Endothelial cell of umbilical vein (primary cell): ENCODE measurements at regions not wholly inside any gene's neighbourhood (a gene's known extent, or its start where the extent isn't known, plus 50 kb on each side); places are given as distances from the start of the nearest gene placed in this dataset.

Source experiments
- BruUV-seq: library from RNA; stranded (reverse); fragments of 400-500 nt; replicated peaks from 2 replicates; lab custom pipeline; 2021; lab: Mats Ljungman, UMichigan
- CTCF ChIA-PET: fragments of 300-600, 350-600 bp; sonication (Branson Sonifier 250); formaldehyde crosslinking; loops from one replicate; lab custom pipeline; 2021; ENCODE audit warnings: antibody characterized with exemption, inconsistent platforms; lab: Charles Lee
- POLR2A ChIA-PET: fragments of 300-600, 350-600 bp; sonication (Branson Sonifier 250); formaldehyde crosslinking; loops from one replicate; lab custom pipeline; 2021; ENCODE audit warnings: antibody characterized with exemption, inconsistent platforms; lab: Charles Lee
- DNase-seq: peaks from one replicate; pipeline ENCODE4 v3.0.0-alpha.2; 2011; ENCODE audit warnings: low read depth, low spot score
- FAIRE-seq: peaks from 2 replicates; lab custom pipeline; 2011; peaks lifted over from hg19 to GRCh38; lab: Jason Lieb, UNC
- H2AFZ ChIP-seq: 2 replicates; pipeline ENCODE4 v1.6.0; 2012; ENCODE audit warnings: low read depth, low read length, control low read depth, inconsistent platforms
- H3K27ac ChIP-seq: 2 replicates; pipeline ENCODE4 v1.5.1; 2011; ENCODE audit warnings: low read depth, mild to moderate bottlenecking, control low read depth, low read length, moderate library complexity; ENCODE audit not compliant: insufficient read depth
- H3K27me3 ChIP-seq, 2 experiments: 2 replicates each; pipeline versions ENCODE4 v1.6.0 to v1.6.1; 2011; ENCODE audit warnings: low read length in 2 of 2, mixed read lengths in 1 of 2; ENCODE audit not compliant: control insufficient read depth in 2 of 2, insufficient read depth in 2 of 2
- H3K36me3 ChIP-seq, 2 experiments: 2 replicates in 1 of 2; 3 replicates in 1 of 2; pipeline ENCODE4 v1.5.1; 2011; ENCODE audit warnings: low read length in 2 of 2, mild to moderate bottlenecking in 1 of 2, moderate library complexity in 1 of 2; ENCODE audit not compliant: control insufficient read depth in 2 of 2, insufficient read depth in 2 of 2; ENCODE audit errors: extremely low read depth in 1 of 2
- H3K4me1 ChIP-seq: 3 replicates; pipeline ENCODE4 v1.5.1; 2011; ENCODE audit warnings: mild to moderate bottlenecking, low read length; ENCODE audit not compliant: control insufficient read depth, insufficient read depth; ENCODE audit errors: extremely low read depth
- H3K4me2 ChIP-seq: 2 replicates; pipeline ENCODE4 v1.6.1; 2011; ENCODE audit warnings: low read length, control low read depth, mixed read lengths; ENCODE audit not compliant: insufficient read depth
- H3K4me3 ChIP-seq, 3 experiments: fragments of 200-600 bp in 1 of 3; sonication (generic), shearing (Covaris generic) in 1 of 3; replicated peaks in 1 of 3; 2 replicates each; pipeline ENCODE4 v1.5.1; 2011 to 2016; ENCODE audit warnings: control low read depth in 3 of 3, low read length in 3 of 3, mild to moderate bottlenecking in 2 of 3, inconsistent platforms in 1 of 3, low read depth in 1 of 3, moderate library complexity in 1 of 3; ENCODE audit not compliant: insufficient read depth in 1 of 3
- H3K79me2 ChIP-seq: 2 replicates; pipeline ENCODE4 v1.6.0; 2012; ENCODE audit warnings: low read length, inconsistent platforms; ENCODE audit not compliant: control insufficient read depth, insufficient read depth
- H3K9ac ChIP-seq: replicated peaks from 2 replicates; pipeline ENCODE3; 2011; ENCODE audit warnings: low read length, control low read depth; ENCODE audit not compliant: insufficient read depth; ENCODE audit errors: extremely low read depth
- H3K9me1 ChIP-seq: replicated peaks from 3 replicates; pipeline ENCODE4 v1.6.0; 2011; ENCODE audit warnings: mild to moderate bottlenecking, low read length; ENCODE audit not compliant: control insufficient read depth, insufficient read depth; ENCODE audit errors: extremely low read depth
- H3K9me3 ChIP-seq: replicated peaks from 2 replicates; pipeline ENCODE4 v1.5.1; 2012; ENCODE audit warnings: low read length, inconsistent platforms; ENCODE audit not compliant: control insufficient read depth, insufficient read depth
- H4K20me1 ChIP-seq: replicated peaks from 2 replicates; pipeline ENCODE3; 2011; ENCODE audit warnings: mild to moderate bottlenecking, low read length; ENCODE audit not compliant: control insufficient read depth, insufficient read depth; ENCODE audit errors: extremely low read depth
- EZH2 ChIP-seq: IDR thresholded peaks from 2 replicates; pipeline ENCODE4 v1.6.1; 2012; ENCODE audit warnings: borderline replicate concordance, low read depth, mild to moderate bottlenecking, moderate library complexity, low read length, inconsistent platforms; ENCODE audit not compliant: severe bottlenecking
- FOS ChIP-seq: IDR thresholded peaks from 2 replicates; pipeline ENCODE4 v1.6.1; 2011; ENCODE audit warnings: mild to moderate bottlenecking, low read length, moderate library complexity, borderline replicate concordance; ENCODE audit not compliant: insufficient read depth
- GATA2 ChIP-seq: IDR thresholded peaks from 2 replicates; pipeline ENCODE4 v1.7.0; 2011; ENCODE audit warnings: low read depth, mild to moderate bottlenecking, moderate library complexity, mixed read lengths, low read length; ENCODE audit not compliant: insufficient read length, insufficient read depth
- JUN ChIP-seq: IDR thresholded peaks from 2 replicates; pipeline ENCODE4 v1.6.1; 2011; ENCODE audit warnings: borderline replicate concordance, low read depth; ENCODE audit not compliant: insufficient read length, insufficient read depth
- MAX ChIP-seq: IDR thresholded peaks from 2 replicates; pipeline ENCODE4 v1.6.1; 2011; ENCODE audit not compliant: insufficient read depth, insufficient read length
- MYC ChIP-seq: IDR thresholded peaks from one replicate; pipeline ENCODE4 v1.6.1; 2011; ENCODE audit warnings: mild to moderate bottlenecking, low read depth, low read length
- POLR2A ChIP-seq: IDR thresholded peaks from 2 replicates; pipeline ENCODE4 v1.6.1; 2012; ENCODE audit warnings: low read depth, mild to moderate bottlenecking, control low read depth, low read length
- POLR2AphosphoS5 ChIP-seq: IDR thresholded peaks from 2 replicates; pipeline ENCODE4 v1.6.1; 2012; ENCODE audit warnings: low read depth, mild to moderate bottlenecking, control low read depth, low read length, moderate library complexity; ENCODE audit not compliant: insufficient read depth
- dilution Hi-C: fragments of 300-500 bp; cut with MboI; formaldehyde crosslinking; loops from one replicate; pipeline ENCODE4 v1.15.0; 2019; ENCODE audit warnings: low sequenced_read_pairs; ENCODE audit not compliant: extremely low pct_ligation_motif_present
- intact Hi-C: fragments of 100-400 bp; cut with micrococcal nuclease; formaldehyde crosslinking; loops from one replicate; pipeline ENCODE4 v1.10.0; 2022
- TF ChIP-seq, protein P1 (sequence below), 2 donors: IDR thresholded peaks; 1 replicate in 1 of 2; 2 replicates in 1 of 2; pipeline ENCODE4 v1.5.1; 2011; ENCODE audit warnings: low read length in 2 of 2, mild to moderate bottlenecking in 2 of 2, moderate library complexity in 2 of 2, control low read depth in 1 of 2, inconsistent platforms in 1 of 2, low read depth in 1 of 2; ENCODE audit not compliant: insufficient read depth in 1 of 2; ENCODE audit errors: extremely low read depth in 1 of 2

DNA sequence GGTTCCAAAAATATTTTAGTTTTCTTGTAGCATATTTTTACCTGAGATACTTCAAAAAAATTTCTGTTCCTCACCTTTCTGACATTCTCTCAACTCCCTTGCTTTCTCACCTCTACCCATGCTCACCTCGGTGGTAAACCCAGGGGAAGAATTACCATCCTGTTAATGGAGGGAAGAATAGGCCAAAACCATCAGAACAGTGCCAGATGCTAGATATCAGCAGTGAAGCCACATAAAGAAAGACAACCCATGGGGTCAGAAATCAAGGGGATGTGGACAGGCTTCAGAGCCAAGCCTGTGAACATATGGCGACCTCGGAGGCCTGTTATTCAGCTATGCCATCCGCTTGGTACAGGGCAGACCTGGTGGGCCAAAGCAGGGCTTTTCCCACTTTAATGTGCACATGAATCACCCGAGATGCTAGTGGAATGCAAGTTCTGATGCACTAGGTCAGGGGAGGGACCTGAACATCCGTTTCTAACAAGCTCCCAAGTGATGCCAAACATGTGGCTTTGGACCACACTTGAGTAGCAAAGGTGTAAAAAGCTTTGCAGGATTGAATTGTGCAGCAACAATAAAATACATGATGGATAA lies 125.5 kb downstream of the NPY start:
- no peak for FAIRE-seq
- dilution Hi-C loops = no loop called here
- H3K27me3 ChIP-seq = peaks cover 0 to 2% of the 10 kb centered on the region in 2 experiments
- H3K9me3 ChIP-seq = no peaks in the 10 kb centered on the region
- no peaks in the 10 kb centered on the region for H3K9me1 ChIP-seq
- no peak overlapping the region for H3K9ac ChIP-seq
- H3K4me2 ChIP-seq = no peak overlapping the region
- intact Hi-C loops = no loop called here
- H3K4me1 ChIP-seq = no peaks in the 10 kb centered on the region
- ChIA-PET CTCF (interaction anchor here (1.1 kb wide), 1 partner anchor 22 kb away, joined by 3 read pairs; no protein-coding TSS in a partner anchor), POLR2A (no interaction called here)
- no peak overlapping the region for H2AFZ ChIP-seq
- no TSS peak for BruUV-seq
- DNase-seq = no peak
- no peaks in the 10 kb centered on the region for H3K79me2 ChIP-seq
- H3K36me3 ChIP-seq = no peaks in the 10 kb centered on the region
- no peak overlapping the region for H3K4me3 ChIP-seq
- TF ChIP-seq EZH2 = no peak
- no peaks in the 10 kb centered on the region for H4K20me1 ChIP-seq
- H3K27ac ChIP-seq = no peak overlapping the region

DNA sequence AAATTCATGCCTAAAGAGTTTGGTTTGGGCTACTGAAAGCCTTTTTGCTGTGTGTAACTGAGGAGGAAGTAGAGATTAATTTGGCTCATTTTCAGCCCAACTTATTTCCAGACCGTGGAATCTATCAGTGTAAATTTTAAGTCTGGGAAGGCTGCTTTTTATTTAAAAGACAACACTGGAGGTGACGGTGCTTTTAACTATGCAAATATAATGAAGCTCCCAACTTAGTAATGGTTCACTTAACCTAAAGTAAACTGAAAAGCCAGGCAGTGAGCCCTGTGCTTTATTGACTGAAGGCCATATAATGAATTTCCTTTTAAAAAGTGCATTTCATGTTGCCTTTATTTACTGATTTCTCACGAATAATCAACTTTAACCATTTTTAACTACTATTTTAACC lies 127.2 kb downstream of the NPY start:
- peaks cover 0 to 2% of the 10 kb centered on the region in 2 experiments for H3K27me3 ChIP-seq
- no peak for FAIRE-seq
- no peaks in the 10 kb centered on the region for H3K4me1 ChIP-seq
- no TSS peak for BruUV-seq
- H3K9me1 ChIP-seq = no peaks in the 10 kb centered on the region
- DNase-seq = no peak
- no peak overlapping the region for H3K9ac ChIP-seq
- CTCF ChIA-PET = no interaction called here
- H3K36me3 ChIP-seq = no peaks in the 10 kb centered on the region
- dilution Hi-C loops (no loop called here), intact Hi-C loops (no loop called here)
- H3K79me2 ChIP-seq = no peaks in the 10 kb centered on the region
- H3K27ac ChIP-seq = no peak overlapping the region
- no peak overlapping the region for H3K4me3 ChIP-seq
- no peaks in the 10 kb centered on the region for H3K9me3 ChIP-seq
- no peak overlapping the region for H2AFZ ChIP-seq
- POLR2A ChIA-PET = no interaction called here
- no peaks in the 10 kb centered on the region for H4K20me1 ChIP-seq
- no peak for TF ChIP-seq POLR2A
- no peak for TF ChIP-seq EZH2
- TF ChIP-seq MAX = no peak
- TF ChIP-seq GATA2 = no peak
- no peak for TF ChIP-seq JUN
- no peak for TF ChIP-seq MYC
- TF ChIP-seq POLR2AphosphoS5 = no peak
- TF ChIP-seq, protein P1, sequence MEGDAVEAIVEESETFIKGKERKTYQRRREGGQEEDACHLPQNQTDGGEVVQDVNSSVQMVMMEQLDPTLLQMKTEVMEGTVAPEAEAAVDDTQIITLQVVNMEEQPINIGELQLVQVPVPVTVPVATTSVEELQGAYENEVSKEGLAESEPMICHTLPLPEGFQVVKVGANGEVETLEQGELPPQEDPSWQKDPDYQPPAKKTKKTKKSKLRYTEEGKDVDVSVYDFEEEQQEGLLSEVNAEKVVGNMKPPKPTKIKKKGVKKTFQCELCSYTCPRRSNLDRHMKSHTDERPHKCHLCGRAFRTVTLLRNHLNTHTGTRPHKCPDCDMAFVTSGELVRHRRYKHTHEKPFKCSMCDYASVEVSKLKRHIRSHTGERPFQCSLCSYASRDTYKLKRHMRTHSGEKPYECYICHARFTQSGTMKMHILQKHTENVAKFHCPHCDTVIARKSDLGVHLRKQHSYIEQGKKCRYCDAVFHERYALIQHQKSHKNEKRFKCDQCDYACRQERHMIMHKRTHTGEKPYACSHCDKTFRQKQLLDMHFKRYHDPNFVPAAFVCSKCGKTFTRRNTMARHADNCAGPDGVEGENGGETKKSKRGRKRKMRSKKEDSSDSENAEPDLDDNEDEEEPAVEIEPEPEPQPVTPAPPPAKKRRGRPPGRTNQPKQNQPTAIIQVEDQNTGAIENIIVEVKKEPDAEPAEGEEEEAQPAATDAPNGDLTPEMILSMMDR (IDR thresholded peaks at IDR 0.05; ENCODE audit: extremely low read depth in 1 of 2, insufficient read depth in 1 of 2, low read depth in 1 of 2, low read length in 2 of 2) = no peak
- TF ChIP-seq FOS = no peak
- no peak overlapping the region for H3K4me2 ChIP-seq
